Ovary (tissue), 3 donors: ENCODE measurements at regions not wholly inside any gene's neighbourhood (a gene's known extent, or its start where the extent isn't known, plus 50 kb on each side); places are given as distances from the start of the nearest gene placed in this dataset.

Experiments
- CTCF ChIP-seq, 3 donors: fragments of 450-650 bp in 2 of 3; fragments of 200-600 bp in 1 of 3; IDR thresholded peaks; one replicate each; pipeline versions ENCODE4 v1.5.1 to v1.8.0; 2016 to 2022; ENCODE audit warnings: antibody characterized with exemption in 3 of 3, mild to moderate bottlenecking in 1 of 3
- POLR2A ChIP-seq: fragments of 450-650 bp; IDR thresholded peaks from one replicate; pipeline ENCODE4 v1.6.1; 2017; ENCODE audit warnings: antibody characterized with exemption, mild to moderate bottlenecking, moderate library complexity
- donor health status: DM: no; HTN: no; CAD: no.

DNA sequence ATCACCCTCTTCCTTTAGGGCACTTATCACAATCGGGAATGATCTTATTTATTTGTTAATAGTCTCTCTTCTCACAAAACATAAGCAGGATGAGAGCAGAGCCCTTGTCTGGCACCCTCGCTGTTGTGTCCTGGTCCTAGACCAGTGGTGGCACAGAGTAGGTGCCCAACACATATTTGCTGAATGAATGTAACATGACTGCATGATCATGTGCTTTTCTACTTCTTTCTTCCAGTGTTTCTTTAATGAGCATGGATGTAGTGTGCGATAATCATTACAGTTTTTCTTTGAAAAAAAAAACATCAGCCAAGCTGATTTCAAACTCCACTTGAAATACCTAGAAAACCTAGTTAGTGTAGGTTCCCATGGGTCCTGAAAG lies 164.1 kb downstream of the CHIC2 start:
- TF ChIP-seq CTCF (IDR thresholded peaks at IDR 0.05): no peak
- no peak for TF ChIP-seq POLR2A
